ENCODE measurements at regions not wholly inside any gene's neighbourhood (a gene's known extent, or its start where the extent isn't known, plus 50 kb on each side); places are given as distances from the start of the nearest gene placed in this dataset.

DNA sequence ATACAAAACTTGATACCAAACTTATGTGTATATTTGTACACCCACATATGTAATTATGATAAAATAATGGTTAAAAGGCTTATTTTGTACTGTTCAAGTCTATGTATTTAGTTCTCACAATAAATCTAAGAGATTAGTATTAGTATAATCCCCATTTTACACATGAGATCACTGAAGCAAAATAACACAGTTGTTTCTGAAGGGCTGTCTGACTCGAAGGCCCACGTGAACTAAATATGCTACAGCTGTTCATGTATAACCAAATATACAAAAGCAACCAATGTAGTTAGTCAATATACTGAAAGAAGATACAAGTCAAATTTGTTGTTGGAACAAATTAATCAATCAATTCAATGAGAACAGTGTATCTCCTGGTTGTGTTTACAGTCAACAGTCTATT lies 959.2 kb downstream of the EPHA7 start:
- TF ChIP-seq, protein P1, sequence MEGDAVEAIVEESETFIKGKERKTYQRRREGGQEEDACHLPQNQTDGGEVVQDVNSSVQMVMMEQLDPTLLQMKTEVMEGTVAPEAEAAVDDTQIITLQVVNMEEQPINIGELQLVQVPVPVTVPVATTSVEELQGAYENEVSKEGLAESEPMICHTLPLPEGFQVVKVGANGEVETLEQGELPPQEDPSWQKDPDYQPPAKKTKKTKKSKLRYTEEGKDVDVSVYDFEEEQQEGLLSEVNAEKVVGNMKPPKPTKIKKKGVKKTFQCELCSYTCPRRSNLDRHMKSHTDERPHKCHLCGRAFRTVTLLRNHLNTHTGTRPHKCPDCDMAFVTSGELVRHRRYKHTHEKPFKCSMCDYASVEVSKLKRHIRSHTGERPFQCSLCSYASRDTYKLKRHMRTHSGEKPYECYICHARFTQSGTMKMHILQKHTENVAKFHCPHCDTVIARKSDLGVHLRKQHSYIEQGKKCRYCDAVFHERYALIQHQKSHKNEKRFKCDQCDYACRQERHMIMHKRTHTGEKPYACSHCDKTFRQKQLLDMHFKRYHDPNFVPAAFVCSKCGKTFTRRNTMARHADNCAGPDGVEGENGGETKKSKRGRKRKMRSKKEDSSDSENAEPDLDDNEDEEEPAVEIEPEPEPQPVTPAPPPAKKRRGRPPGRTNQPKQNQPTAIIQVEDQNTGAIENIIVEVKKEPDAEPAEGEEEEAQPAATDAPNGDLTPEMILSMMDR (IDR thresholded peaks at IDR 0.05; ENCODE audit: low read depth, low read length), result no peak
- TF ChIP-seq, protein P2, sequence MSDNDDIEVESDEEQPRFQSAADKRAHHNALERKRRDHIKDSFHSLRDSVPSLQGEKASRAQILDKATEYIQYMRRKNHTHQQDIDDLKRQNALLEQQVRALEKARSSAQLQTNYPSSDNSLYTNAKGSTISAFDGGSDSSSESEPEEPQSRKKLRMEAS (IDR thresholded peaks at IDR 0.05; ENCODE audit: low read depth, low read length), result no peak
- no peak for TF ChIP-seq POLR2A (IDR thresholded peaks at IDR 0.05; ENCODE audit: extremely low read depth, insufficient read length)
- no peak for TF ChIP-seq MYC (IDR thresholded peaks at IDR 0.05; ENCODE audit: low read depth, low read length)
- H3K4me3 ChIP-seq (ENCODE audit: low read depth, low read length), result no peak overlapping the region
- DNase-seq (ENCODE audit: low read depth), result no peak

DNA sequence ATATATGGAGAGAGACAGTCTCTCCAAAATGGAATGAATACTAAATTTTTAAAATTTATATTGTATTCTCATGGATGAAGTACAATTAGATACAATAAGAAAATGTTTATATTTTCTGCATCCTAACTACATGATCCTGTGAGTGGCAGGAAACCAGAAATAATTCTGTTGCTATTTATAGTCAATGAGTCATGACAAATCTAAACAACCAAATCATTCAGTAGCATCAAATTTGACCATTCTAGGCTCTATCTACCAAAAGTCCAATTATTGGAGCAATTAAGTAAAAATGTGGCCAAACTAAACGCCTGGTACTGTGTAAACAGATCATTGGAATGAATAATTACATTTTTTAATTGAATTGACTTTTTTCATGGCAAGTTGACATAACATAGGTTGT lies 959.8 kb downstream of the EPHA7 start:
- no peak overlapping the region for H3K4me3 ChIP-seq (ENCODE audit: low read depth, low read length)
- TF ChIP-seq, protein P1 (IDR thresholded peaks at IDR 0.05; ENCODE audit: low read depth, low read length), result no peak
- TF ChIP-seq, protein P2 (IDR thresholded peaks at IDR 0.05; ENCODE audit: low read depth, low read length), result no peak
- TF ChIP-seq POLR2A (IDR thresholded peaks at IDR 0.05; ENCODE audit: extremely low read depth, insufficient read length), result no peak
- TF ChIP-seq MYC (IDR thresholded peaks at IDR 0.05; ENCODE audit: low read depth, low read length), result no peak
- DNase-seq (ENCODE audit: low read depth), result no peak

DNA sequence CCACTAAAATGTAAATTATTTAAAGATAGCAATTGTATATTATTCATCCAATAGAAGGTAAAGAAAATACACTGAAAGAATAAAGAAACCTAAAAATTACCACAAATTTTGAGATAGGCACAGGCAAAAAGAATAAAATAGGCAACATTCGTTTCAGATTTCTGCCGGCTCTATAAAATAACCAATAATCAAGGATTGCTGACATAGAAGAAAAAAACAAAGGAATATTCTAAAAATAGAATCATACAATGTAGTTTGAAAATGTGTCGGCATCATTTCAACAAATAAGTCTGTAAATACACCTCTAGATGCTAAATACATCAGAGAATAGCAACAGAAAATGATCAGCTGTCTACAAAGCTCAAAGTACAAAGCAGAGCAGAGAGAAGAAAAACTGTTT lies 973.3 kb downstream of the EPHA7 start:
- TF ChIP-seq POLR2A (IDR thresholded peaks at IDR 0.05; ENCODE audit: extremely low read depth, insufficient read length) (no peak), MYC (IDR thresholded peaks at IDR 0.05; ENCODE audit: low read depth, low read length) (no peak)
- TF ChIP-seq, protein P1 (IDR thresholded peaks at IDR 0.05; ENCODE audit: low read depth, low read length), result no peak
- TF ChIP-seq, protein P2 (IDR thresholded peaks at IDR 0.05; ENCODE audit: low read depth, low read length), result no peak
- no peak for DNase-seq (ENCODE audit: low read depth)
- no peak overlapping the region for H3K4me3 ChIP-seq (ENCODE audit: low read depth, low read length)

DNA sequence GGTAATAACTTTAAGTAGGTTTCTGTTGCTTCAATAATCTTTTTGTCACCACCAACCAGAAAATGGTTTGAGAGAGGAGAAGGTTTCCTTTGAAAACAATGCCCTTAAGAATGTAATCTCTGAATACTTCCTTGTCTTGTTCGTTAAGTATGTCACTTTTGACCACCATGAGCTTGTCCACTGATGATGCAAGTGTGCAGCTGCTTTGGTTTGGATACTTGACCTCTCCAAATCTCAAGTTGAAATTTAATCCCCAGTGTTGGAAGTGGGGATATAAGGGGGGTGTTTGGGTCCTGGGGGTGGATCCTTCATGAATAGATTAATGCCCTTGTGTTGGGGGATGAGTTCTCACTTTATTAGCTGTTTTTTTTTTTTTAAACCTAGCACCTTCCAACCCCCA lies 985.4 kb downstream of the EPHA7 start:
- no peak overlapping the region for H3K4me3 ChIP-seq (ENCODE audit: low read depth, low read length)
- no peak for DNase-seq (ENCODE audit: low read depth)
- TF ChIP-seq, protein P2 (IDR thresholded peaks at IDR 0.05; ENCODE audit: low read depth, low read length), result no peak
- TF ChIP-seq, protein P1 (IDR thresholded peaks at IDR 0.05; ENCODE audit: low read depth, low read length), result no peak
- TF ChIP-seq MYC (IDR thresholded peaks at IDR 0.05; ENCODE audit: low read depth, low read length) (no peak), POLR2A (IDR thresholded peaks at IDR 0.05; ENCODE audit: extremely low read depth, insufficient read length) (no peak)

DNA sequence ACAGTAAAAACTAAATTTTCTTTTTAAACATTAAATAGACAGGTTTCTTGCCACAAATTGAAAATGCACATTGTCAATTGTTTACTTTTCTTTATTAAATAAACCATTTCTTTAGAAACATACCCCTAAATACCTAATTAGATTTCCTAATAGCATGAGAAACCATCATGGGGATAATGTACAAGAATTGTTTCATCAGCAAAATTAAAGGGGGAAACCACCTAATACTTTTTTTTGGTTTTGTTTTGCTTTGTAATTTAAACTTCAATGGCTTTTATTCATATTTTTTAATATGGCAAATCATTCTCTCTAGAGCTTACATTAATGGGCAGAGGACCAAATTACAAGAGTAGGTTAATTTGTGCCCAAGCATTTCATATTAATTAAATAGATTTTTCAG lies 987.9 kb downstream of the EPHA7 start:
- H3K4me3 ChIP-seq (ENCODE audit: low read depth, low read length), result no peak overlapping the region
- no peak for DNase-seq (ENCODE audit: low read depth)
- TF ChIP-seq, protein P2 (IDR thresholded peaks at IDR 0.05; ENCODE audit: low read depth, low read length), result no peak
- TF ChIP-seq MYC (IDR thresholded peaks at IDR 0.05; ENCODE audit: low read depth, low read length), result no peak
- no peak for TF ChIP-seq POLR2A (IDR thresholded peaks at IDR 0.05; ENCODE audit: extremely low read depth, insufficient read length)
- TF ChIP-seq, protein P1 (IDR thresholded peaks at IDR 0.05; ENCODE audit: low read depth, low read length), result no peak

DNA sequence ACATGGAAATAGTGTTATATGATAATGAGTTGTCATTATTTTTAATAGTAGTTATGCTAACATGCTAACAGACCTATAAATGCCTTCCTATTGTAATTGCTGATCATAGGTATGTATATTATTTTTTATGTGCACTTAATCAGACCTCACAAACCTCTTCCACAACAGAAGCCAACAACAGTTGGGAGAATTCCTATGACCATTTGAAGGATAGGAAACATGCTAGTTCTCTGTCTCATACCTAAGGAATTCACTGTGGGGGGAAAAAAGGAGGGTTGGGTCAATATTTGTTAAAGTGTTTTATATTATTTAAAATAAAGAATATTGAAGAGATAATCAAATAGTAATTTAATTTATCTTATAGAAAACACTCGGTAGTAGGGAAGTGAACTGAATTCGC lies 990.9 kb downstream of the EPHA7 start:
- H3K4me3 ChIP-seq (ENCODE audit: low read depth, low read length), result no peak overlapping the region
- DNase-seq (ENCODE audit: low read depth), result no peak
- TF ChIP-seq POLR2A (IDR thresholded peaks at IDR 0.05; ENCODE audit: extremely low read depth, insufficient read length) (no peak), MYC (IDR thresholded peaks at IDR 0.05; ENCODE audit: low read depth, low read length) (no peak)
- TF ChIP-seq, protein P1 (IDR thresholded peaks at IDR 0.05; ENCODE audit: low read depth, low read length), result no peak
- TF ChIP-seq, protein P2 (IDR thresholded peaks at IDR 0.05; ENCODE audit: low read depth, low read length), result no peak
